DND-41 (cell line): ENCODE measurements at regions not wholly inside any gene's neighbourhood (a gene's known extent, or its start where the extent isn't known, plus 50 kb on each side); places are given as distances from the start of the nearest gene placed in this dataset.

Source experiments
- EZH2 ChIP-seq: IDR thresholded peaks from 3 replicates; pipeline ENCODE4 v1.6.1; 2012; ENCODE audit warnings: borderline replicate concordance, low read depth, mild to moderate bottlenecking, moderate library complexity, low read length, inconsistent platforms; ENCODE audit not compliant: severe bottlenecking
- TF ChIP-seq, protein P1 (sequence below): IDR thresholded peaks from 2 replicates; pipeline ENCODE4 v1.5.1; 2012; ENCODE audit warnings: borderline replicate concordance, low read length, moderate library complexity, mild to moderate bottlenecking; ENCODE audit not compliant: poor library complexity, severe bottlenecking; ENCODE audit errors: extremely low read depth

DNA sequence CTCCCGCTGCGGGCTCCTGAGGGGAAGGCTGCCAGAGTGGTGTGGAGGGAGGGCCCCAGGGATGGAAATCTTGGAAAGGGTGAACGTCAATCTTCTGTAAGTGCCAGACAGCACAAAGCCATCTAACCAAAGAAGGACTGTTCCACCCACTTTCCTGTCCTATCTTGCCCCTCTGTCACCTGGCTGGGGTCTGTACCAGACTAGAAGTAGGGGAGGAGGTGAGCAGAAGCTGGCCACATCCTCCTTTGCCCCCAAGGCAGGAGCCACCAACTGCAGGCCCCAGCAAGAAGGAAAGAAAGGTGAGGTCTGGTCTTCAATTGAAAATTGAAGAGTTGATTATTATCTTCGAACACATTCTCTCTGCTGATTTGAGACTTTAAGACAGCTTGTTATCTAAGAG is 214.4 kb upstream of the LEF1 start:
- no peak for TF ChIP-seq EZH2
- TF ChIP-seq, protein P1, sequence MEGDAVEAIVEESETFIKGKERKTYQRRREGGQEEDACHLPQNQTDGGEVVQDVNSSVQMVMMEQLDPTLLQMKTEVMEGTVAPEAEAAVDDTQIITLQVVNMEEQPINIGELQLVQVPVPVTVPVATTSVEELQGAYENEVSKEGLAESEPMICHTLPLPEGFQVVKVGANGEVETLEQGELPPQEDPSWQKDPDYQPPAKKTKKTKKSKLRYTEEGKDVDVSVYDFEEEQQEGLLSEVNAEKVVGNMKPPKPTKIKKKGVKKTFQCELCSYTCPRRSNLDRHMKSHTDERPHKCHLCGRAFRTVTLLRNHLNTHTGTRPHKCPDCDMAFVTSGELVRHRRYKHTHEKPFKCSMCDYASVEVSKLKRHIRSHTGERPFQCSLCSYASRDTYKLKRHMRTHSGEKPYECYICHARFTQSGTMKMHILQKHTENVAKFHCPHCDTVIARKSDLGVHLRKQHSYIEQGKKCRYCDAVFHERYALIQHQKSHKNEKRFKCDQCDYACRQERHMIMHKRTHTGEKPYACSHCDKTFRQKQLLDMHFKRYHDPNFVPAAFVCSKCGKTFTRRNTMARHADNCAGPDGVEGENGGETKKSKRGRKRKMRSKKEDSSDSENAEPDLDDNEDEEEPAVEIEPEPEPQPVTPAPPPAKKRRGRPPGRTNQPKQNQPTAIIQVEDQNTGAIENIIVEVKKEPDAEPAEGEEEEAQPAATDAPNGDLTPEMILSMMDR, result no peak
